OCI-M1 (cell line): ENCODE measurements at regions not wholly inside any gene's neighbourhood (a gene's known extent, or its start where the extent isn't known, plus 50 kb on each side); places are given as distances from the start of the nearest gene placed in this dataset.

Experiments used
- DNase-seq: peaks from one replicate; lab custom pipeline; 2025; lab: John Stamatoyannopoulos, UW

DNA sequence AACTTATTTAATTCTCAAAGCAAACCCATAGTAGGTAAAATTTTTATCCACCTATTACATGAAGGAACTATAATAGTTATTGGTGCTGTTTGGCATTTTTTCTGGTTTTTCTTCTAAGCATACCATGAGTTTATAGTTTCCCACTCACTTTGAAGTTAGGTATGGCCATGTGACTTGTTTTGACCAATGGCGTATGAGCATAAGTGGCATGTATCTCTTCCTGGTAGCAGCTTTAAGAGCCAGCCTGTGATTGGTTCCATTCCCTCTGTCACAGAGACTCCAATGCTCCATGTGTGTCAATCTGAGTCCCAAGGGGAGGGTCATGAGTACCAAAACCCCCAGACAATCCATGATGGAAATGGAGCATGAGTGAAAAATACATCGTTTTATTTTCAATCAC is 282.9 kb upstream of the N4BP1 start:
- DNase-seq = no peak

DNA sequence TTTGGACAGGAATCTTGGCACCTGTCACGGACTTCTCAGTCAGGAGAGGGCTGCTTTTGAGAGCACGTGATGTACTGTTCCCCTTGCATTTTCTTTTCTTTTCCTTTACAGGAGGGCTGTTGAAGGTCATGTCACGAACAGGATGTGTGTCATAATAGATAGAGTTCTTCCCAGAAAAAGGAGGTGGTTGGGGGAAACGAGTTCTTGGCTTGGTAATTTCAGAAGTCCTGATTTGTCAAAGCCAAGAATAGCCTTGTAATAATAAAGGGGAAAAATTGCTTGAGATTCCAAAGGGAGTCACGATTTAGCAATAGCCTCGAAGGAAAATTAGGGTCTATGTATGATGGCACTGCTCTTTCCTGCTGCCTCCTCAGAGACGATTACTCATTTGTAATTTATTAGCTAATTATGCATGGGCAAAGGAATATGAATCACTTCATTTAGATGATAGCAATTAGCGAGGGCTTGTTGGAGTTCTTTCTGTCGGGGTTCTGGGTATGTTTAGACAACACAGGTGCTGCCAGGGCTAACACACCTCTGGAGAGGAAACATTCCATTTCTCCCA is 277.7 kb upstream of the N4BP1 start:
- DNase-seq = no peak

GRCh38 chr16:48885471-48885870 is 275.5 kb upstream of the N4BP1 start:
- DNase-seq = no peak

DNA sequence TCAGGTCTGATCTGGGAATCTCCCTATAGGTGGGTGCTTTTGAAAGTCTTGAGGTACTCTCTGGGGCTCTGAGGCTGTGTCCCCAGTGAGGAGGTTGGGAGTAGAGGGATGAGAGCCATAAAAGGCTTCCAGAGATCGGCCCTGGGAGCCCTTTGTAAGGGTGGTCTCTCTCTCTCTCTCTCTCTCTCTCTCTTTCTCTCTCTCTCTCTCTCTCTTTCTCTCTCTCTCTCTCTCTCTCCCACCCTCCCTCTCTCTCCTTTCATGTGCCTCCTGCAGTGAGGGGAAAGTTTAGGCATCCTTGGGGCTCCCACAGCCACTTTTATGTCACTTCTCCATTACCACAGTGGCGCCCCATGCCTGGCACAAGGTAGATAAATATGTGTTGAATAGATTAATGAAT is 271.3 kb upstream of the N4BP1 start:
- no peak for DNase-seq

GRCh38 chr16:48879223-48880122 is 269.5 kb upstream of the N4BP1 start:
- no peak for DNase-seq

GRCh38 chr16:48877946-48878345 is 268.0 kb upstream of the N4BP1 start:
- no peak for DNase-seq

DNA sequence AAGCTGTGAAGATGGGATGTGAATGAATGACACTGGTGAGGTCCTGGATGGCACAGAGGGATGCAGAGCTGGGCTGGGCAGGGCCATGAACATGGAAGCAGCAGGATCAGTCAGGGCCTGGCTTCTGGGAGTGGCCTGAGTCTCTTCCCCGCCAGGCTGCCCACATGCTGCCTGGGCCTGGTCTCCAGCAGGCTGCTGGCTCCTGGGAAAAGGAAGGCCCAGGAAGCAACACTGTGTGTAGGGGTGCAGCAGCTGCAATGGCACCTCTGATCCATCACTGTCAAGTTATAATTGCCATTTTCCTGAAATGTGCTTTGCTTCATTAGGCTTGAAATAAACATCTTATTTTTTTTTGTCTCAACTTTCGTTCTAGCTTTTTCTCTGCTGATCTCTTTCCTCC is 260.2 kb upstream of the N4BP1 start:
- DNase-seq = no peak

DNA sequence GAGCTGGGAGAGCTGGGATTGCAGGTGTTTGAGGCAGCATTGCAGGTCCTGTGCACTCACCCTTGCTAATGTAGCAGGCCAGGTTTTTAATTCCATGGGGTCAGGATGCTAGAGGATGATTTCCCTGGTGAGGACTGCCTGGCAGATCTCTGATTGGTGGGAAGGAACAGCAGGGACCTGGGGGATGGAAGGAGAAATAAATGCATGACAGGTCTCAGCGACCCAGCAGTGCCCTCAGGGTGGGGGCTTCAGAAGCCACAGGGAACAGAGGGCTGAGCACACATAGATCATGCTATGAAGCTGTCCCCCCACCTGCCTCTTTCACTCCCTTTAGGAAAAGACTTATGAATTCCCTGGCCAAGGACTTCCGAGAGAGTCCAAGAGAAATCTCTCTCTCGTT is 255.5 kb upstream of the N4BP1 start:
- no peak for DNase-seq

GRCh38 chr16:48864055-48864454 is 254.1 kb upstream of the N4BP1 start:
- DNase-seq = no peak

DNA sequence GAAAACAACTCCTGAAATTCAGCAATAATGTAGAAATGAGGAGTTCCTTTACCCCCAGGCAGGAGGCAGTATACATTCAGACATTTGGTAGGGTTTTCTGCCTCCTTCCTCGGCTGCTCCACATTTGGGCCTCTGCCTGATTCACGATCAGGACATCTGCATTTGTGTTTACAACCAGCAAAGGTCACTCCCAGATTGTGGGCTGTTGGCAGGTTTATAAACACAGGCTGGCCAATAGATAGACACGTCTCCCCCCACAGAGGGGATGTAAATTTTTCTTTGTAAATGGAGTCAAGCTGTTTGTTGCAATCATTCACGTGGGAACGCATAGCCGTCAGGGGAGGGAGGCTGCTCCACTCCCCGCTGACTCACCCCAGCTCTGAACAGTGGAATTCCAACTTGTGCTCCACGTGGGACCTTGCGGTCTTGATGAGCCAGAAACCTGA is 252.1 kb upstream of the N4BP1 start:
- DNase-seq = no peak

DNA sequence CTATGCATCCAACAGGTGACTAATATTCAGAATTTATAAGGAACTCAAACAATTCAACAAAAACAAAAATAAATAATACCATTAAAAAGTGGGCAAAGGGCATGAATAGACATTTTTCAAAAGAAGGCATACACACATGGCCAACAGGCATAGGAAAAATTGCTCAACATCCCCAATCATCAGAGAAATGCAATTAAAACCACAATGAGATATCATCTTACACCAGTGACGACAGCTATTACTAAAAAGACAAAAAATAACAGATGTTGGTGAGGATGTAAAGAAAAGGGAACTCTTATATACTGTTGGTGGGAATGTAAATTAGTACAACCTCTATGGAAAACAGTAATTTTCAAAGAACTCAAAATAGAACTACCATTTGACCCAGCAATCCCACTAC is 250.4 kb upstream of the N4BP1 start:
- DNase-seq = no peak

- no peak for DNase-seq
Measured at GRCh38 chr16:48852951-48853350, 243.0 kb upstream of the N4BP1 start.

GRCh38 chr16:48852458-48852857 is 242.5 kb upstream of the N4BP1 start:
- DNase-seq = no peak

- no peak for DNase-seq
Measured at GRCh38 chr16:48850097-48850770, 240.3 kb upstream of the N4BP1 start.

DNA sequence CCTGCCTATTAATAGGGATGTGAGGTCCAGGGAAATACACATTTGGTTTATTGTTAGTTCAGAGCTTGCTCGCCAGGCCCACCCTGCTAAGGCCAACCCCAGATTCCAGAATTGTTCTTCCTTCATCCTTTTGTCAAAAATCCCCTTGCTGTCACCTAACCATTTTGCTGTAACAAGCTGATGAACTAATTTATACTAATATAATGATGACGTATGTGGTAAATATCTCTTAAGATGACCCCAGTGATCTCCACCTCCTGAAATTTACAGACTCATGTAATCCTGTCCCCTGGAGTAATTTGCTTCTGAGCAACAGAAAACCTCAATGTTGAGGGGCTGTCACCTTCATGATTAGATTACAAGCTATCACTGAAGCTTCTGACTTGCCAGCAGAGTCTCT is 236.3 kb upstream of the N4BP1 start:
- no peak for DNase-seq

DNA sequence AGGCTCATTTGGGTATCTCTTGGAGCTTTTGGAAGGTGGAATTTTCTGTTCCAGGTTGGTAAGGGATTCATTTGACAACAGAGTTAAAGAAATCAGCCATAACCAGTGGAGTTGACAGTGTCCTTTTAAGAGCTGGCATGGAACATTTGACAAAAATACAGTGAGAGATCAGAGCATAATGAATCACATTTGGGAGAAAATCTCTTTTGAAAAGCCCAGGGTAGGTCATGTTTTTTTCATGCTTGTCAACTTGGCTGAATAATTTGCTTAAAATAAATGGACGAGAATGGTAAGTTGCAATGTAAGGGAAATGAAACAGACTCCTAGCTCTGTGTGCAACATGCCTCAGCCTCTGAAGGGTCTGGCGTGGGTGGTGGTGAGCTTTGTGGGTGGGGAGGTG is 235.3 kb upstream of the N4BP1 start:
- DNase-seq = no peak

DNA sequence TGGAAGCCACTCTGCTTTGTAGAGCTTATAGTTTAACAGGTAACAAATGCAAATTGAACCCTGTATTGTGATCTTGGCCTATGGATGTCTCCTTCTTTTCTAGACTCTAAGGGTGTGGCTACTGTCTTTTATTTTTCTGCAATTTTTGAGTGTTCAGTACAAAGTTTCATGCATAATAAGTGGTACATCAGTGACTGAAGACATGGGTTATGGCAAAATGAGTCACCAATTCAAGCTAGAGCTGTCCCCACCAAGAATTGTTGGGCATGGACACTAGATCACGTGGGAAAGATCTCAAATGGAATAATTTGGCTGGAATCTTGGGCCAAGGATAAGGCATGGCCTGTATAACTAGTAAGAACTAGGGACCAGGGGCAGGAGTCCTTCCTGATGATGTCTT is 228.4 kb upstream of the N4BP1 start:
- DNase-seq = no peak

DNA sequence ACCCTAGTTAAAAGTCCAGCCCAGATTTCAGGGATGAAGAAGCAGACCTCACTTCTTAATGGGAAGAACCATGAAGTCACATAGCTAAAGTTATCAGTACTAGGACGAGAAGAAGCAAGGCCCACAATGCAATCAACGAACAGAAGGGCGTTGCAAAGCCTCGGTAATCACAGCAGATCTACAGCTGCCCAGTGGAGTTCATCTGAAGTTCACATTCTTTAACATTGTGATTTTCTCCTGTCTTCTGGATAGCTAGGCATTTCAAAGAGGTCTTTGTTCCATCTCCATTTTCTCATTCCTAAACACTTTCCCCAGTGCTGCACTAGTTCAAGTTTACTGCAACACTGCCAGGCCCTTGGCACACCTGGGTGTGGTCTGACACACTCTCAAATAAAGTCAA is 226.7 kb upstream of the N4BP1 start:
- DNase-seq = no peak

DNA sequence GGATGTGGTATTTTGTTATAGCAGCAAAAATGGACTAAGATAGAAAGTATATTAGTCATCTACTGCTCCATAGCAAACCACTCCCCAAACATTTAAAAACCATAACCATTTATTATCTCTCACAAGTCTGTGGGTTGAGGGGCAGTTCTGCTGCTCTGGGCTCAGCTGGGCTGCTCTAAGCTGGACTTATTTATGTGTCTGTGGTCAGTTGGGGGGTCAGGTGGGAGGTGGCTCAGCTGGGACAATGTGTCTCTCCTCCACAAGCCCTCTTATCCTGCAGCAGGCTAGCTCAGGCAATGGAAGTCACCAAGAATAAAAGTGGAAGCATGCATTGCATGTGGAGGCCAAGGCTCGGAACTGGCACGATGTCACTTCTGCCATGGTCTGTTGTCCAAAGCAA is 226.1 kb upstream of the N4BP1 start:
- DNase-seq = no peak

GRCh38 chr16:48834576-48834975 is 224.6 kb upstream of the N4BP1 start:
- DNase-seq = no peak

DNA sequence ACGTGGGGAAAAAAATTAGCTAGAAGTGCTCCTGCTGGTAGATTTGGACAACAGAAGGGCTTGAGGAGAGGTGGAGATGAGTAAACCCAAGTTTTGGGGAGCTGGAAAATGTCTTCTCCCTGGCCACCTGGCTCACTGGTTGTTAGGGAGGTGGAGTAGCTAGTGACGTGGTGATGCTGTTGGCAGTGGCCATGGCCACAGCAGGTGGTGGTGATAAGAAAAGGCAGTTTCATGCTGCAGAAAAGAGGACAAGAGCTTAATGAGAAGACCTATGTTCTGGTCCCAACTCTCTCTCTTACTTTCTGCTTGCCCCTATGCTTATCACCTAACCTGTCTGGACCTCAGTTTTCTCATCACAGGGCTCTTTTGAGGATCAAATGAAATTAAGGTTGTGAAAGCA is 223.5 kb upstream of the N4BP1 start:
- no peak for DNase-seq

DNA sequence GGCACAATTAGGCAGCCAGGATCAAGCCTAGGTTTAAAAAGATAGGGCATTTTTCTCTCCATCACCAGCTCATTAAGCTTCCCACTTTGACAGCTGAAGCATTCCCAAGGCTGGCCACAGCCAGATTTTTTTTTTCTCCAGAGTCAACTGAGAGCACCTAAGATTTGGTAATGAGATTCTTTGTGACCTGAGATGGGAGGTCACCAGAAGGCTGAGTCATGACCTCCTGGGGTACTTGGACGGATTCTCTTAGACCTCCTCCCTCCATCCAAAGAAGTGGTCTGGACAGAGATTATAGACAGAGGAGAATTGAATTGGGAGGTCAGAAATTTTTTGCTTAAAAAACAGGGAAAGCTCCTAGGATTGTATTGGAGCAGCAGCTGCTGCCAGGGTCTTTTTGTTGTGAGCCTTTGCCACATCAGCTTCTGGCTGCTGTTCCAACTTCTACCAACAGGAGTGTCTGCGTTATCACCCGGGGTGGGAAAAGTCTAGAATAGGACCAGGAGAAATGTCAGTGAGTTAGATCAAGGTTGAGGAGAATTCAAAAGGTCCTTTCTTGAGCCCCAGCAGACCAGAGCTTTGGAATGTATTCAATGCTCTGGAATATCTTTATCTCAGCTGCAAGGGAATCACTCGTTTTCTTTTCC is 221.2 kb upstream of the N4BP1 start:
- DNase-seq = peak; percentile 2
